Transverse colon (tissue), 4 donors: ENCODE measurements at regions not wholly inside any gene's neighbourhood (a gene's known extent, or its start where the extent isn't known, plus 50 kb on each side); places are given as distances from the start of the nearest gene placed in this dataset.

Experiments used
- DNase-seq: peaks from one replicate; pipeline ENCODE4 v3.0.0-alpha.2; 2019
- H3K27ac ChIP-seq, 4 donors: fragments of 200-600 bp; sonication (generic); 2 replicates each; pipeline ENCODE4 v1.5.1; 2016 to 2018; ENCODE audit warnings: inconsistent platforms in 4 of 4
- H3K27me3 ChIP-seq: fragments of 200-600 bp; sonication (generic); 2 replicates; pipeline ENCODE4 v1.5.1; 2017; ENCODE audit warnings: inconsistent platforms
- H3K36me3 ChIP-seq, 4 donors: fragments of 200-600 bp; sonication (generic); 2 replicates each; pipeline ENCODE4 v1.5.1; 2017 to 2019; ENCODE audit warnings: inconsistent platforms in 4 of 4
- H3K4me1 ChIP-seq, 4 donors: fragments of 200-600 bp; sonication (generic); 2 replicates each; pipeline ENCODE4 v1.5.1; 2017 to 2020; ENCODE audit warnings: inconsistent platforms in 4 of 4
- H3K4me3 ChIP-seq, 4 donors: fragments of 200-600 bp; sonication (generic); 1 replicate in 1 of 4; 2 replicates in 3 of 4; pipeline versions ENCODE4 v1.5.1 to v1.6.1; 2017 to 2019; ENCODE audit warnings: inconsistent platforms in 4 of 4
- H3K9me3 ChIP-seq, 2 donors: fragments of 200-600 bp; sonication (generic); 2 replicates each; pipeline ENCODE4 v1.5.1; 2017 to 2019; ENCODE audit warnings: inconsistent platforms in 2 of 2
- EP300 ChIP-seq: sonication (generic); formaldehyde crosslinking; IDR thresholded peaks from one replicate; pipeline ENCODE4 v1.6.1; 2017; ENCODE audit warnings: antibody characterized with exemption, low read depth
- POLR2A ChIP-seq: fragments of 450-650 bp; IDR thresholded peaks from one replicate; pipeline ENCODE4 v1.6.1; 2016; ENCODE audit warnings: antibody characterized with exemption, mild to moderate bottlenecking, moderate library complexity
- POLR2AphosphoS5 ChIP-seq, 3 donors: sonication (generic); formaldehyde crosslinking; IDR thresholded peaks; one replicate each; pipeline ENCODE4 v1.6.1; 2016; ENCODE audit warnings: antibody characterized with exemption in 3 of 3
- WGBS, 2 donors: methylation state at CpG; one replicate each; pipeline ENCODE4 v1.1.5; 2018; ENCODE audit warnings: low coverage in 1 of 2; 5-methylcytosine and 5-hydroxymethylcytosine counted together
- in situ Hi-C, 4 donors: fragments of 200-750 bp; cut with MboI; loops; one replicate each; pipeline versions ENCODE4 v1.15.0 to v1.15.1; 2017; ENCODE audit warnings: low sequenced_read_pairs in 3 of 4, low pct_ligation_motif_present in 1 of 4, low pct_unique_long_range_greater_than_20kb in 1 of 4
- intact Hi-C: fragments of 100-400 bp; cut with DNase I; formaldehyde crosslinking; loops from one replicate; pipeline ENCODE4 v1.15.1; 2023; ENCODE audit warnings: low total_unique reads
- TF ChIP-seq, protein P1 (sequence below), 5 experiments: fragments of 200-600 bp in 3 of 5; fragments of 450-650 bp in 2 of 5; sonication (generic) in 3 of 5; IDR thresholded peaks; 1 replicate in 2 of 5; 2 replicates in 3 of 5; pipeline ENCODE4 v1.5.1; 2016 to 2017; ENCODE audit warnings: antibody characterized with exemption in 5 of 5, inconsistent platforms in 3 of 5, mild to moderate bottlenecking in 2 of 5, moderate library complexity in 1 of 5

DNA sequence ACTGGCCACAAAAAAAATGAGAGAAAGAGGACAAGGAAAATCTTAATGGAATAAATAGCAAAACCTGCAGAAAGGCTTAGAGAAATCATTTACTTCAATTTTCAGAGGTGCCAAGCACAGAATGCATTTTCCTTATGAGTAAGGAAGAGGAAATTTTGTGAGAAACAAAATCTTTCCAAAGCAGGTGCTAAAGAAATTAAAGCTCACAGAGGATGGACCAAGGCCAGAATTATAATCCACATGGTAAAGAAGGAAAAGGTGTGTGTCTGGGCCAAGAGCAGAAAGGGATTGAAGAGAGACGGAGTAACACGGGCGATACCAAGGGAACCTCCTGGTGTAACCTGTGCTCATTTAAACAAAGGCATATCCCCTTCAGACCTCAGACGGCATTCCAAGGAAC is 340.0 kb upstream of the NFIA start:
- intact Hi-C loops (no loop called here), in situ Hi-C loops (no loop called here)
- H3K27me3 ChIP-seq = no peaks in the 10 kb centered on the region
- WGBS, 2 donors = 90 to 95% methylated on average over 3 to 4 of the region's 4 CpGs
- no peak for DNase-seq
- no peaks in the 10 kb centered on the region for H3K9me3 ChIP-seq
- no peak overlapping the region for H3K4me3 ChIP-seq
- H3K4me1 ChIP-seq = no peaks in the 10 kb centered on the region
- H3K36me3 ChIP-seq = no peaks in the 10 kb centered on the region
- TF ChIP-seq EP300 = no peak
- no peak for TF ChIP-seq POLR2AphosphoS5 (IDR thresholded peaks at IDR 0.05)
- no peak overlapping the region for H3K27ac ChIP-seq

DNA sequence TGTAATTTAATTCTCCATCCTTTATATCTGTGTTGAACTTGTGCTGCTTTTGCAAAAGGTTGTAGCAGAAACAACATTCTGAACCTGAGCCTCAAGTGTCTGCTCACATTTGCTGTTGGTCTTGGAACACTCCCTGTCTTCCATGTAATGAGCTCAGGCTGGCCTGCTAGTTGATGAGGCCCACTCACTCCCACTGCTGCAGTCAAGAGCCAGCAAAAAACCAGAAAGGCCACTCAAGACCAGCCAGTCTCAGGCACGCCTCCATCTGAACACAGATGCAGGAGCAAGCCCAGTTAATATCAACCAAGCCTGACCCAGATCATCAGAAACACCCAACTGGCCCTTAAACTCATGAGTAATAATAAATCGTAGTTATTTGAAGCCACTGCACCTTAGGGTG is 342.2 kb upstream of the NFIA start:
- Histone ChIP-seq H3K9me3 (no peaks in the 10 kb centered on the region), H3K27me3 (no peaks in the 10 kb centered on the region), H3K36me3 (no peaks in the 10 kb centered on the region), H3K27ac (no peak overlapping the region), H3K4me1 (no peaks in the 10 kb centered on the region), H3K4me3 (no peak overlapping the region)
- intact Hi-C loops (no loop called here), in situ Hi-C loops (no loop called here)
- no peak for TF ChIP-seq POLR2A
- TF ChIP-seq EP300 = no peak
- TF ChIP-seq POLR2AphosphoS5 (IDR thresholded peaks at IDR 0.05) = no peak
- TF ChIP-seq, protein P1, sequence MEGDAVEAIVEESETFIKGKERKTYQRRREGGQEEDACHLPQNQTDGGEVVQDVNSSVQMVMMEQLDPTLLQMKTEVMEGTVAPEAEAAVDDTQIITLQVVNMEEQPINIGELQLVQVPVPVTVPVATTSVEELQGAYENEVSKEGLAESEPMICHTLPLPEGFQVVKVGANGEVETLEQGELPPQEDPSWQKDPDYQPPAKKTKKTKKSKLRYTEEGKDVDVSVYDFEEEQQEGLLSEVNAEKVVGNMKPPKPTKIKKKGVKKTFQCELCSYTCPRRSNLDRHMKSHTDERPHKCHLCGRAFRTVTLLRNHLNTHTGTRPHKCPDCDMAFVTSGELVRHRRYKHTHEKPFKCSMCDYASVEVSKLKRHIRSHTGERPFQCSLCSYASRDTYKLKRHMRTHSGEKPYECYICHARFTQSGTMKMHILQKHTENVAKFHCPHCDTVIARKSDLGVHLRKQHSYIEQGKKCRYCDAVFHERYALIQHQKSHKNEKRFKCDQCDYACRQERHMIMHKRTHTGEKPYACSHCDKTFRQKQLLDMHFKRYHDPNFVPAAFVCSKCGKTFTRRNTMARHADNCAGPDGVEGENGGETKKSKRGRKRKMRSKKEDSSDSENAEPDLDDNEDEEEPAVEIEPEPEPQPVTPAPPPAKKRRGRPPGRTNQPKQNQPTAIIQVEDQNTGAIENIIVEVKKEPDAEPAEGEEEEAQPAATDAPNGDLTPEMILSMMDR (IDR thresholded peaks at IDR 0.05) = no peak
- WGBS, 2 donors = 84 to 88% methylated on average over 1 to 2 of the region's 2 CpGs
- DNase-seq = no peak

DNA sequence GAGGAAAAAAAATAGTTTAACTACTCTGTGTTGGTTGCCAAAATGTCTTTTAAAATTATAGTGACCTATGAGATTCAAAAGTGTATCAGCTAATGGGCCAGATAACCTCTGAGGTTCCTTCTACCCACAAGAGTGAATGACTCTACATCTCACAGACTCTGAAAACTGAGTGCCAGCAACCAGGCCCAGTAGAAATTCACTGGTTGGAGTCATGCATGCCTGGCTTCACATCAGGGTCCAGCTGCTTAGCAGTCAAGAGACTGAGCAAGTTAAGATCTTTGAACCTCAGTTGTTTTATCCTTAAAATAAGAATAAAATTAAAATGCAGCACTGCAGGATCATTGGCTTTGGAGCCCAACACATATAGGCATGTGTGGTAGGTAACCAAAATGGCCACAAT is 342.6 kb upstream of the NFIA start:
- intact Hi-C loops = no loop called here
- no peak for TF ChIP-seq POLR2AphosphoS5 (IDR thresholded peaks at IDR 0.05)
- no peak for TF ChIP-seq POLR2A
- TF ChIP-seq, protein P1 (IDR thresholded peaks at IDR 0.05) = no peak
- no peak for TF ChIP-seq EP300
- no peak for DNase-seq

DNA sequence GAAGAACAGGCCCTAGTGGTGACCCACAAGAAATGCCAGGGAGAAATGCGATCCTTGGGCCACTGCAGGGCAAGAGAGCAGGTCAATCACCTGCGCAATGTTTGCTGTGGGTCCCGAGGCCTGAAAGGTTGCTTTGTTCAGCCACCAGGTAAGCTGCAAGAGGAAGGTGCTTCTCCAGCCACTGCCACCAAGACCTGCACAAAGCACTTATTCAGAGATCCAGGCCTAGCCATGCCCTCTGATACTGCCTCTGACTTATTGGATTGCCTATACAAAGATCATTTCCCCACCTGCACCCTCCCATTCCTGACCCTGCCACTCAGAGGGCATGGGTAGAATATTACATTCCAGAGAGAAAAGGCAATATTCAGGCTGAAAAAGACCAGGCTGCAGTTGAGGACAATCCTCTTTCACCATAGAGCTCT is 349.4 kb upstream of the NFIA start:
- WGBS, 2 donors = 80% methylated on average over 3 of the region's 3 CpGs; no CpG with 5 or more reads in 1 of the 2 donors
- TF ChIP-seq, protein P1 (IDR thresholded peaks at IDR 0.05) = no peak
- TF ChIP-seq EP300 = no peak
- no peak for TF ChIP-seq POLR2A
- TF ChIP-seq POLR2AphosphoS5 (IDR thresholded peaks at IDR 0.05) = no peak
- no peak overlapping the region for H3K4me3 ChIP-seq
- no peak overlapping the region for H3K27ac ChIP-seq
- H3K36me3 ChIP-seq = no peaks in the 10 kb centered on the region
- intact Hi-C loops (no loop called here), in situ Hi-C loops (no loop called here)
- no peak for DNase-seq
- H3K4me1 ChIP-seq = no peaks in the 10 kb centered on the region
- H3K27me3 ChIP-seq = no peaks in the 10 kb centered on the region
- H3K9me3 ChIP-seq = no peaks in the 10 kb centered on the region

More for the DNA sequence above, 342.6 kb upstream of the NFIA start:
- Histone ChIP-seq H3K27me3 (no peaks in the 10 kb centered on the region), H3K4me3 (no peak overlapping the region), H3K27ac (no peak overlapping the region), H3K9me3 (no peaks in the 10 kb centered on the region), H3K4me1 (no peaks in the 10 kb centered on the region), H3K36me3 (no peaks in the 10 kb centered on the region)
- in situ Hi-C loops = no loop called here

DNA sequence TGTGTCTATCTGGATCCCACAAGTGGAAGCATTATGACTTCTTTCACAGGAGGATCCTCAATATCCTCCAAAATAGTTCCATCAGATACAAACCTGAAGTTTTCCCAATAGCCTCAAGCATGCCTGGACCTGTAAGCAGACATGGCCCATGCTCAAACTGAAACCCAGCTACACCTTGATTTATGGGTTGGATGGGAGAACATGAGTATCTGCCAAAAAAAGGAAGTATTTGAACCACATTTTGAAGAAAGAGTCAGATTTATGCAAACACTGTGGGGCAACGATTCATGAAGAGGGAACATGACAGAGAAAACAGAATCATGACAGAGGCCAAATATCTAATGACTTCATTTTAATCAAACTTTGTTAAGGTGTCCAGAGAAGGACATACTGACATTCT is 351.0 kb upstream of the NFIA start:
- DNase-seq = no peak
- no peak overlapping the region for H3K27ac ChIP-seq
- H3K36me3 ChIP-seq = no peaks in the 10 kb centered on the region
- in situ Hi-C loops (no loop called here), intact Hi-C loops (no loop called here)
- TF ChIP-seq, protein P1 (IDR thresholded peaks at IDR 0.05) = no peak
- TF ChIP-seq POLR2A = no peak
- no peak for TF ChIP-seq POLR2AphosphoS5 (IDR thresholded peaks at IDR 0.05)
- TF ChIP-seq EP300 = no peak
- no peaks in the 10 kb centered on the region for H3K4me1 ChIP-seq
- no peak overlapping the region for H3K4me3 ChIP-seq
- H3K27me3 ChIP-seq = no peaks in the 10 kb centered on the region
- WGBS, 2 donors = 33 to 43% methylated on average over 1 of the region's 1 CpG
- H3K9me3 ChIP-seq = no peaks in the 10 kb centered on the region
